Type B pancreatic cell (in vitro differentiated cells): ENCODE measurements at regions not wholly inside any gene's neighbourhood (a gene's known extent, or its start where the extent isn't known, plus 50 kb on each side); places are given as distances from the start of the nearest gene placed in this dataset.

ENCODE experiments used
- DNase-seq: peaks from one replicate; pipeline ENCODE4 v3.0.0; 2021; ENCODE audit warnings: mixed read lengths; ENCODE audit not compliant: unreplicated experiment; ENCODE audit errors: extremely low spot score
- H3K27ac Mint-ChIP-seq: 2 replicates; pipeline ENCODE4 v1.8.0; 2021; ENCODE audit warnings: mild to moderate bottlenecking, mixed read lengths
- H3K27me3 Mint-ChIP-seq: 2 replicates; pipeline ENCODE4 v1.8.0; 2021; ENCODE audit warnings: mixed read lengths
- H3K36me3 Mint-ChIP-seq: 2 replicates; pipeline ENCODE4 v1.8.0; 2021; ENCODE audit warnings: mixed read lengths
- H3K4me1 Mint-ChIP-seq: one replicate; pipeline ENCODE4 v1.8.0; 2021; ENCODE audit warnings: mixed read lengths; ENCODE audit not compliant: unreplicated experiment
- H3K4me3 Mint-ChIP-seq: 2 replicates; pipeline ENCODE4 v1.8.0; 2021; ENCODE audit warnings: mild to moderate bottlenecking, mixed read lengths
- H3K9me3 Mint-ChIP-seq: 2 replicates; pipeline ENCODE4 v1.8.0; 2021; ENCODE audit warnings: mixed read lengths
- CTCF ChIP-seq: fragments of 200-600 bp; sonication (generic); conservative IDR thresholded peaks from 2 replicates; pipeline ENCODE4 v1.5.0; 2021; ENCODE audit warnings: antibody characterized with exemption, mild to moderate bottlenecking

- no peak for DNase-seq
- no peak for TF ChIP-seq CTCF
- no peaks in the 10 kb centered on the region for H3K36me3 Mint-ChIP-seq
- H3K9me3 Mint-ChIP-seq, result peaks cover 4% of the 10 kb centered on the region
- H3K4me1 Mint-ChIP-seq, result no peaks in the 10 kb centered on the region
- H3K27me3 Mint-ChIP-seq, result no peaks in the 10 kb centered on the region
- H3K4me3 Mint-ChIP-seq, result no peak overlapping the region
- no peak overlapping the region for H3K27ac Mint-ChIP-seq
Measured at GRCh38 chr5:88355490-88356050, 86.9 kb upstream of the TMEM161B start.

- no peak for DNase-seq
Measured at GRCh38 chr5:88325868-88326267, 57.2 kb upstream of the TMEM161B start.

GRCh38 chr5:88322785-88323184 is 54.1 kb upstream of the TMEM161B start:
- no peak for TF ChIP-seq CTCF

More at GRCh38 chr5:88325868-88326267, 57.2 kb upstream of the TMEM161B start:
- Mint-ChIP-seq H3K36me3 (no peaks in the 10 kb centered on the region), H3K4me3 (no peak overlapping the region), H3K9me3 (no peaks in the 10 kb centered on the region), H3K4me1 (no peaks in the 10 kb centered on the region), H3K27ac (no peak overlapping the region), H3K27me3 (no peaks in the 10 kb centered on the region)
- no peak for TF ChIP-seq CTCF

More at GRCh38 chr5:88322785-88323184, 54.1 kb upstream of the TMEM161B start:
- H3K4me1 Mint-ChIP-seq, result no peaks in the 10 kb centered on the region
- no peaks in the 10 kb centered on the region for H3K36me3 Mint-ChIP-seq
- no peak overlapping the region for H3K27ac Mint-ChIP-seq
- no peaks in the 10 kb centered on the region for H3K27me3 Mint-ChIP-seq
- DNase-seq, result no peak
- H3K4me3 Mint-ChIP-seq, result no peak overlapping the region
- H3K9me3 Mint-ChIP-seq, result no peaks in the 10 kb centered on the region
